GM12878 (cell line): ENCODE measurements at regions not wholly inside any gene's neighbourhood (a gene's known extent, or its start where the extent isn't known, plus 50 kb on each side); places are given as distances from the start of the nearest gene placed in this dataset.

Experiments used
- ATAC-seq: fragments of 200-7000 bp; cut with Tn5 transposase; 3 replicates; pipeline ENCODE4 v1.9.1; 2020; ENCODE audit warnings: mild to moderate bottlenecking, moderate library complexity
- BruUV-seq: library from RNA; stranded (reverse); fragments of 400-500 nt; replicated peaks from 2 replicates; lab custom pipeline; 2021; lab: Mats Ljungman, UMichigan
- CTCF ChIA-PET: fragments of 300-600 bp; sonication (Branson Sonifier 250); formaldehyde crosslinking; extraction: SDS; loops from one replicate; lab custom pipeline; 2021; ENCODE audit warnings: inconsistent platforms; lab: Yijun Ruan, JAX
- POLR2A ChIA-PET: fragments of 350-600 bp; formaldehyde crosslinking; extraction: SDS; loops from one replicate; lab custom pipeline; 2021; ENCODE audit warnings: inconsistent platforms; lab: Charles Lee
- RAD21 ChIA-PET: fragments of 300-600 bp; sonication (Branson Sonifier 250); formaldehyde crosslinking; loops from one replicate; lab custom pipeline; 2023; ENCODE audit warnings: antibody characterized with exemption; ENCODE audit not compliant: unreplicated experiment; lab: Charles Lee
- SMC1A ChIA-PET: fragments of 300-600 bp; sonication (Branson Sonifier 250); formaldehyde crosslinking; loops from one replicate; lab custom pipeline; 2023; ENCODE audit not compliant: unreplicated experiment, uncharacterized antibody; lab: Charles Lee
- DNase-seq: peaks from one replicate; pipeline ENCODE4 v3.0.0-alpha.2; 2011; ENCODE audit warnings: low read depth, low spot score
- FAIRE-seq: peaks from 3 replicates; lab custom pipeline; 2011; peaks lifted over from hg19 to GRCh38; lab: Jason Lieb, UNC
- H2AFZ ChIP-seq: 2 replicates; pipeline ENCODE4 v1.6.0; 2011; ENCODE audit warnings: low read depth, low read length, control low read depth; ENCODE audit not compliant: control insufficient read depth
- H3K27ac ChIP-seq: 2 replicates; pipeline ENCODE4 v1.5.1; 2011; ENCODE audit warnings: control low read depth; ENCODE audit not compliant: control insufficient read depth, insufficient read depth
- H3K27me3 ChIP-seq, 2 experiments: replicated peaks in 1 of 2; 2 replicates each; pipeline versions ENCODE4 v1.6.0 to v1.6.1; 2011; ENCODE audit warnings: low read length in 1 of 2; ENCODE audit not compliant: control insufficient read depth in 2 of 2, insufficient read depth in 2 of 2
- H3K36me3 ChIP-seq, 2 experiments: 2 replicates each; pipeline ENCODE4 v1.5.1; 2011; ENCODE audit warnings: low read length in 1 of 2; ENCODE audit not compliant: control insufficient read depth in 2 of 2, insufficient read depth in 2 of 2
- H3K4me1 ChIP-seq: 2 replicates; pipeline ENCODE4 v1.6.1; 2011; ENCODE audit warnings: mild to moderate bottlenecking, low read length, moderate library complexity, mixed read lengths; ENCODE audit not compliant: control insufficient read depth, insufficient read depth
- H3K4me2 ChIP-seq: 2 replicates; pipeline ENCODE4 v1.6.0; 2011; ENCODE audit warnings: control low read depth; ENCODE audit not compliant: control insufficient read depth, insufficient read depth
- H3K4me3 ChIP-seq: fragments of 200-600 bp; sonication (generic); 2 replicates; pipeline ENCODE4 v1.5.1; 2016
- H3K79me2 ChIP-seq: 2 replicates; pipeline ENCODE4 v1.6.0; 2011; ENCODE audit warnings: low read length; ENCODE audit not compliant: control insufficient read depth, insufficient read depth
- H3K9ac ChIP-seq: 2 replicates; pipeline ENCODE4 v1.8.0; 2011; ENCODE audit warnings: low read length, control low read depth, mixed read lengths; ENCODE audit not compliant: control insufficient read depth, insufficient read depth
- H3K9me3 ChIP-seq: replicated peaks from 3 replicates; pipeline ENCODE4 v1.5.1; 2011; ENCODE audit warnings: mild to moderate bottlenecking, low read length; ENCODE audit not compliant: control insufficient read depth, insufficient read depth
- H4K20me1 ChIP-seq: 2 replicates; pipeline ENCODE4 v1.6.0; 2011; ENCODE audit not compliant: control insufficient read depth, insufficient read depth
- ASH2L ChIP-seq: fragments of 300-600, 200-600 bp; sonication (generic); IDR thresholded peaks from 2 replicates; pipeline ENCODE4 v1.6.1; 2017; ENCODE audit warnings: low read depth, mild to moderate bottlenecking, borderline replicate concordance
- CBFB ChIP-seq: IDR thresholded peaks from 2 replicates; pipeline ENCODE4 v1.6.1; 2016; ENCODE audit warnings: antibody characterized with exemption, low read depth
- EED ChIP-seq: sonication (generic); IDR thresholded peaks from 2 replicates; pipeline ENCODE4 v1.6.1; 2016; ENCODE audit warnings: antibody characterized with exemption, low read depth
- EP300 ChIP-seq, 2 experiments: fragments of 150-350 bp in 1 of 2; IDR thresholded peaks; 2 replicates each; pipeline ENCODE4 v1.6.1; 2011 to 2012; ENCODE audit warnings: low read depth in 2 of 2, low read length in 2 of 2, borderline replicate concordance in 1 of 2, improper control_type of control experiment in 1 of 2, inconsistent platforms in 1 of 2; ENCODE audit not compliant: control insufficient read depth in 1 of 2
- ETV6 ChIP-seq, 2 experiments: fragments of 450-650 bp in 1 of 2; IDR thresholded peaks in 1 of 2; conservative IDR thresholded peaks in 1 of 2; 2 replicates each; pipeline ENCODE4 v1.6.1; 2014; ENCODE audit warnings: antibody characterized with exemption in 1 of 2, borderline replicate concordance in 1 of 2, low read depth in 1 of 2, mild to moderate bottlenecking in 1 of 2, moderate library complexity in 1 of 2
- JUNB ChIP-seq: IDR thresholded peaks from 2 replicates; pipeline ENCODE4 v1.6.1; 2016; ENCODE audit warnings: antibody characterized with exemption, mild to moderate bottlenecking
- MEF2B ChIP-seq: fragments of 450-650 bp; IDR thresholded peaks from 2 replicates; pipeline ENCODE4 v1.6.1; 2018; ENCODE audit warnings: mild to moderate bottlenecking, moderate library complexity; ENCODE audit not compliant: partially characterized antibody, poor library complexity, severe bottlenecking
- MTA3 ChIP-seq: IDR thresholded peaks from 2 replicates; pipeline ENCODE4 v1.6.1; 2012; ENCODE audit warnings: low read length, inconsistent platforms, borderline replicate concordance
- RAD21 ChIP-seq: IDR thresholded peaks from 2 replicates; pipeline ENCODE4 v1.6.1; 2011; ENCODE audit warnings: mild to moderate bottlenecking, low read depth, low read length, moderate library complexity; ENCODE audit not compliant: insufficient read depth
- SP1 ChIP-seq: IDR thresholded peaks from one replicate; pipeline ENCODE4 v1.6.1; 2011; ENCODE audit warnings: low read depth, low read length
- STAT1 ChIP-seq: fragments of 450-650 bp; conservative IDR thresholded peaks from 2 replicates; pipeline ENCODE4 v1.6.1; 2014; ENCODE audit warnings: antibody characterized with exemption, mild to moderate bottlenecking
- TCF12 ChIP-seq: IDR thresholded peaks from 2 replicates; pipeline ENCODE4 v1.6.1; 2011; ENCODE audit warnings: low read depth, mild to moderate bottlenecking, low read length
- ZNF217 ChIP-seq: fragments of 450-650 bp; IDR thresholded peaks from 2 replicates; pipeline ENCODE4 v1.6.1; 2017; ENCODE audit warnings: antibody characterized with exemption, mild to moderate bottlenecking
- WGBS: methylation state at CpG from one replicate; pipeline ENCODE4 v1.1.6; 2016; ENCODE audit warnings: low lambda C conversion rate; ENCODE audit not compliant: insufficient replicate concordance, insufficient coverage; ENCODE audit errors: missing lambda C conversion rate; 5-methylcytosine and 5-hydroxymethylcytosine counted together
- in situ Hi-C: fragments of 300-500 bp; cut with MboI; formaldehyde crosslinking; loops from 9 replicates; pipeline ENCODE4 v1.14.3; 2018; ENCODE audit warnings: mixed read lengths
- intact Hi-C: fragments of 100-400 bp; cut with micrococcal nuclease; formaldehyde crosslinking; loops from one replicate; pipeline ENCODE4 v1.14.2; 2022; ENCODE audit not compliant: unreplicated experiment
- TF ChIP-seq, protein P1 (sequence below): IDR thresholded peaks from 2 replicates; pipeline ENCODE4 v1.6.1; 2012; ENCODE audit warnings: mild to moderate bottlenecking, low read depth, low read length
- TF ChIP-seq, protein P2 (sequence below): fragments of 450-650 bp; IDR thresholded peaks from 2 replicates; pipeline ENCODE4 v1.6.1; 2016; ENCODE audit warnings: mild to moderate bottlenecking
- TF ChIP-seq, protein P3 (sequence below): fragments of 450-650 bp; IDR thresholded peaks from 2 replicates; pipeline ENCODE4 v1.6.1; 2016; ENCODE audit warnings: mild to moderate bottlenecking

DNA sequence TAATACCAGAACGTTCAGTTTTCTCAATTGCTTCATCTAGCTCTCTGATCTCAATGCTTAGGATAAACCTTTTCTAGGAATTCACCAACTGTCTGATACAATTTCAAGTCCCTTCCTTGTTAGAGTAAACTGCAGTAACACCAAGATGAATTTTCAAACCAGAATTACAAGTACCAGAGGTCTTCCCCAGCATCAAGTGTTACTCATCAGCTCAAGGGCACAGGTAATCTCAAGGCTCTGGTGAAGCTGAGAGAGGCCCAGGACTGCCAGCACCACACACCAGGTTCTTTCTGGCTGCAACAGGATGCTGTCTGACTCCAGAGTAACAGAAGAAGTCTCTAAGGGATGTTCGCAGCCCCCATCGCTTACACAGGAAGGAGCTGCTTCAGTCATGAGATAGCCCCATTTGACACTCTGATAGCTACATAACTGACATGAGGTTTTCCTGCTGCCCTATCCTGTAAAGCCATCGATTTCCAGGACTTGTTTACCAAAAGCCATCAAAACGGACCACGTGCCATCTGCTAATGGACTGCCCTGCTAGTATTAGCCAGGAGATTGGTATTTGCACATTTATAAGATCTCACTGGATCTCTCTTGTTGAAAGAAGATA, 549.4 kb downstream of the UTRN start (continued):
- TF ChIP-seq EP300 (IDR thresholded peaks at IDR 0.05; ENCODE audit: borderline replicate concordance in 1 of 2, control insufficient read depth in 1 of 2, low read depth in 2 of 2, low read length in 2 of 2) (no peak), ASH2L (no peak), ETV6 (conservative IDR thresholded peaks at IDR 0.05 in 1 of 2, IDR thresholded peaks at IDR 0.05 in 1 of 2; ENCODE audit: borderline replicate concordance in 1 of 2, low read depth in 1 of 2) (no peak), EED (no peak)
- TF ChIP-seq, protein P1, sequence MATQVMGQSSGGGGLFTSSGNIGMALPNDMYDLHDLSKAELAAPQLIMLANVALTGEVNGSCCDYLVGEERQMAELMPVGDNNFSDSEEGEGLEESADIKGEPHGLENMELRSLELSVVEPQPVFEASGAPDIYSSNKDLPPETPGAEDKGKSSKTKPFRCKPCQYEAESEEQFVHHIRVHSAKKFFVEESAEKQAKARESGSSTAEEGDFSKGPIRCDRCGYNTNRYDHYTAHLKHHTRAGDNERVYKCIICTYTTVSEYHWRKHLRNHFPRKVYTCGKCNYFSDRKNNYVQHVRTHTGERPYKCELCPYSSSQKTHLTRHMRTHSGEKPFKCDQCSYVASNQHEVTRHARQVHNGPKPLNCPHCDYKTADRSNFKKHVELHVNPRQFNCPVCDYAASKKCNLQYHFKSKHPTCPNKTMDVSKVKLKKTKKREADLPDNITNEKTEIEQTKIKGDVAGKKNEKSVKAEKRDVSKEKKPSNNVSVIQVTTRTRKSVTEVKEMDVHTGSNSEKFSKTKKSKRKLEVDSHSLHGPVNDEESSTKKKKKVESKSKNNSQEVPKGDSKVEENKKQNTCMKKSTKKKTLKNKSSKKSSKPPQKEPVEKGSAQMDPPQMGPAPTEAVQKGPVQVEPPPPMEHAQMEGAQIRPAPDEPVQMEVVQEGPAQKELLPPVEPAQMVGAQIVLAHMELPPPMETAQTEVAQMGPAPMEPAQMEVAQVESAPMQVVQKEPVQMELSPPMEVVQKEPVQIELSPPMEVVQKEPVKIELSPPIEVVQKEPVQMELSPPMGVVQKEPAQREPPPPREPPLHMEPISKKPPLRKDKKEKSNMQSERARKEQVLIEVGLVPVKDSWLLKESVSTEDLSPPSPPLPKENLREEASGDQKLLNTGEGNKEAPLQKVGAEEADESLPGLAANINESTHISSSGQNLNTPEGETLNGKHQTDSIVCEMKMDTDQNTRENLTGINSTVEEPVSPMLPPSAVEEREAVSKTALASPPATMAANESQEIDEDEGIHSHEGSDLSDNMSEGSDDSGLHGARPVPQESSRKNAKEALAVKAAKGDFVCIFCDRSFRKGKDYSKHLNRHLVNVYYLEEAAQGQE, result no peak

GRCh38 chr6:144835322-144835973, 550.3 kb downstream of the UTRN start:
- no peaks in the 10 kb centered on the region for H3K27me3 ChIP-seq
- no peak overlapping the region for H3K4me3 ChIP-seq
- no peak for DNase-seq
- WGBS, result 91% methylated on average over 6 of the region's 6 CpGs
- SMC1A ChIA-PET, result interaction anchor here (1.1 kb wide), 2 partner anchors 12 to 187 kb away, joined by 3 read pairs; no protein-coding TSS in a partner anchor
- no peaks in the 10 kb centered on the region for H3K79me2 ChIP-seq
- in situ Hi-C loops, result no loop called here
- no peak for TF ChIP-seq STAT1
- no peak for TF ChIP-seq ZNF217
- TF ChIP-seq, protein P2, sequence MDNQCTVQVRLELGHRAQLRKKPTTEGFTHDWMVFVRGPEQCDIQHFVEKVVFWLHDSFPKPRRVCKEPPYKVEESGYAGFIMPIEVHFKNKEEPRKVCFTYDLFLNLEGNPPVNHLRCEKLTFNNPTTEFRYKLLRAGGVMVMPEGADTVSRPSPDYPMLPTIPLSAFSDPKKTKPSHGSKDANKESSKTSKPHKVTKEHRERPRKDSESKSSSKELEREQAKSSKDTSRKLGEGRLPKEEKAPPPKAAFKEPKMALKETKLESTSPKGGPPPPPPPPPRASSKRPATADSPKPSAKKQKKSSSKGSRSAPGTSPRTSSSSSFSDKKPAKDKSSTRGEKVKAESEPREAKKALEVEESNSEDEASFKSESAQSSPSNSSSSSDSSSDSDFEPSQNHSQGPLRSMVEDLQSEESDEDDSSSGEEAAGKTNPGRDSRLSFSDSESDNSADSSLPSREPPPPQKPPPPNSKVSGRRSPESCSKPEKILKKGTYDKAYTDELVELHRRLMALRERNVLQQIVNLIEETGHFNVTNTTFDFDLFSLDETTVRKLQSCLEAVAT, result no peak
- TF ChIP-seq CBFB, result no peak
- no peak for TF ChIP-seq MEF2B
- TF ChIP-seq JUNB, result no peak
- no peak for TF ChIP-seq SP1
- TF ChIP-seq MTA3, result no peak
- TF ChIP-seq RAD21, result no peak
- no peak for TF ChIP-seq TCF12
- TF ChIP-seq, protein P3, sequence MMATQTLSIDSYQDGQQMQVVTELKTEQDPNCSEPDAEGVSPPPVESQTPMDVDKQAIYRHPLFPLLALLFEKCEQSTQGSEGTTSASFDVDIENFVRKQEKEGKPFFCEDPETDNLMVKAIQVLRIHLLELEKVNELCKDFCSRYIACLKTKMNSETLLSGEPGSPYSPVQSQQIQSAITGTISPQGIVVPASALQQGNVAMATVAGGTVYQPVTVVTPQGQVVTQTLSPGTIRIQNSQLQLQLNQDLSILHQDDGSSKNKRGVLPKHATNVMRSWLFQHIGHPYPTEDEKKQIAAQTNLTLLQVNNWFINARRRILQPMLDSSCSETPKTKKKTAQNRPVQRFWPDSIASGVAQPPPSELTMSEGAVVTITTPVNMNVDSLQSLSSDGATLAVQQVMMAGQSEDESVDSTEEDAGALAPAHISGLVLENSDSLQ, result no peak
- no peaks in the 10 kb centered on the region for H3K9me3 ChIP-seq
- CTCF ChIA-PET, result interaction anchor here (1.2 kb wide), 1 partner anchor 9 kb away, joined by 3 read pairs; no protein-coding TSS in a partner anchor
- no peaks in the 10 kb centered on the region for H4K20me1 ChIP-seq
- no peak overlapping the region for H3K9ac ChIP-seq
- H3K4me1 ChIP-seq, result no peaks in the 10 kb centered on the region
- intact Hi-C loops, result no loop called here
- H2AFZ ChIP-seq, result no peak overlapping the region
- no peak for ATAC-seq
- no peak overlapping the region for H3K27ac ChIP-seq
- FAIRE-seq, result no peak
- BruUV-seq, result no TSS peak
- peaks cover 2 to 8% of the 10 kb centered on the region in 2 experiments; a peak in 3 of 4 replicates for H3K36me3 ChIP-seq
- H3K4me2 ChIP-seq, result no peak overlapping the region
- POLR2A ChIA-PET, result no interaction called here
- RAD21 ChIA-PET, result interaction anchor here (0.5 kb wide), 1 partner anchor 306 kb away, joined by 4 read pairs; no protein-coding TSS in a partner anchor
